HG03469 (cell line): ENCODE measurements at regions not wholly inside any gene's neighbourhood (a gene's known extent, or its start where the extent isn't known, plus 50 kb on each side); places are given as distances from the start of the nearest gene placed in this dataset.
"Not testable (repeated sequence)": the region's sequence is repeated elsewhere in the genome, so short reads cannot be mapped to it uniquely, and the experiment has no call there.

Source experiments
- ATAC-seq: cut with Tn5 transposase; IDR thresholded peaks from one replicate; pipeline ENCODE4 v1.9.1; 2021; ENCODE audit warnings: mild to moderate bottlenecking, moderate library complexity, moderate number of reproducible peaks; ENCODE audit not compliant: unreplicated experiment

- ATAC-seq, result no peak
Observed at GRCh38 chr5:89320421-89321277, 437.7 kb upstream of the MEF2C start.

- not testable (repeated sequence) for ATAC-seq
Observed at GRCh38 chr5:89317838-89318237, 434.9 kb upstream of the MEF2C start.

GRCh38 chr5:89315286-89316100 is 432.5 kb upstream of the MEF2C start:
- no peak for ATAC-seq

GRCh38 chr5:89313804-89314588 is 431.0 kb upstream of the MEF2C start:
- ATAC-seq, result peak; percentile 95

GRCh38 chr5:89313044-89313443 is 430.1 kb upstream of the MEF2C start:
- ATAC-seq, result no peak

DNA sequence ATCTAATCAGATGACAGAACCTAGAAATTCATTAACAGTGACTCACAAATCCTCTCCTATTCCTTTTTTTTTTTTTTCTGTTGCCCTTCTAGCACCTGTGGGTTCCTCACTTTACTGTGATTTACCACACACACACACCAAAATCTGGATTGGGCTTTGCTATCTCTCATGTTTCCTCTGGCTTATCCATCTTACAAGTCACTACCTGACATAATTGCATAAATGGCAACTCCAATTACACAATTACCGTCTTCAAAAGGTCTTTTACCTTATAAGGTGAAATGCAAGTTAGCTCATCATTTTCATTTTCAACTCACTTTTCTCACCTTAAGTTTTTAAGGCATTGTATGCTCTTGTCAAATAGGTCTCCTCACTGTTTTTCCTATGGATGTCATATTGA is 426.3 kb upstream of the MEF2C start:
- no peak for ATAC-seq

DNA sequence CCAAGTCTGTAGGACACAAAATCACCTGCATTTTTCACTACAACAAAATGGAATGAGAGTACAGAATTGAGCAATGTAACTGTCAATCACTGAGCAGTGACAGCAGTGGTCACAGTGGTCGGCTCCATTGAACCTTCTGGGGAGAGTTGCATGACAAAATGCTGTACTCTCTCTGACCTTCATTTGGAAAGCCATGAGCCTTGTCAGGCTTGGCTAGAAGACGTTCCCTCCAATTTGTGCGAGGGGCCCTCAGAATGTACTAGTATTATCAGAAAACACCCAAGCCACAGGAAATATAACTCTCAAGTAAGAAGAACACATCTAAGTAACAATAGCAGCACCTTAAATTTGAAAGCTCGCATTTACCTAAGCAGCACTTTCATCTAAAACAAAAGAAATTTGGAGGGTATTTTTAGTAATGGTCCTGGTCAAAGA is 425.6 kb upstream of the MEF2C start:
- ATAC-seq, result peak; percentile 90

DNA sequence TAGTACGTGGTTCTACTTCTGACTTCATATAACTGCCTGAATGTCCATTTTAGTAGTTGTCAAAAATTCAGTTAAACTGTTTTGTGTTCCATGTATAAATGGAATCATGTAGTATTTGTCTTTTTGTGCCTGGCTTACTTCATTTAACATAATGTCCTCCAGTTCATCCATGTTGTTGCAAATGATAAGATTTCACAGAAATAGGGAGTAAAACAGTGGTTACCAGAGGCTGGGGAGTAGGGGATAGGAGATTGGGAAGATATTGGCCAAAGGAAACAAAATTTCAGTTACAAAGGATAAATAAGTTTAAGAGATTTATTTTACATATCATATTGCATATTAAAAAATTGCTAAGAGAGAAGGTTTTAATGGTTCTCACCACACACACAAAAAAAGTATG is 425.0 kb upstream of the MEF2C start:
- no peak for ATAC-seq

GRCh38 chr5:89307141-89307540 is 424.2 kb upstream of the MEF2C start:
- ATAC-seq, result not testable (repeated sequence)

DNA sequence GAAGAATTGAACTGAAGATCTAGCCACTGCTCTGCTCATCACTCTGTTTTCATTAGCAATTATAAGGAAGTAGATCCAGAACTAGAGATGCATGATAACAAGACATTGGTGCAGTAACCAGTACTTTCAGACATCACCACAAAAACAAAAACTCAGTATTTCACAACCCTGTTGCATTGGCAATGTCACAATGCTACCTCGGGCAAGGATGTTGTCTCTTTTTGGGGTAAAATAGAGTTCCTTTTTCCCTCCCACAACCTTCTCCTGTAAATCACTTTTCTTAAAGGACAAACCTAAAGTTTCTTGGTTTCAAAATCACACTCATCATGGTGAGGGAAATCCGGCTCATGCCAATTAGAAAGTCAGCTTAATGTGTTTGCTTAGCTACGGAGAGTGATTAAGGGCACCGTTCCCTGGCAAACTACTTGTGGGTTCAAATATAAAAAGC is 420.1 kb upstream of the MEF2C start:
- ATAC-seq, result peak; percentile 45

GRCh38 chr5:89302102-89302891 is 419.3 kb upstream of the MEF2C start:
- no peak for ATAC-seq

DNA sequence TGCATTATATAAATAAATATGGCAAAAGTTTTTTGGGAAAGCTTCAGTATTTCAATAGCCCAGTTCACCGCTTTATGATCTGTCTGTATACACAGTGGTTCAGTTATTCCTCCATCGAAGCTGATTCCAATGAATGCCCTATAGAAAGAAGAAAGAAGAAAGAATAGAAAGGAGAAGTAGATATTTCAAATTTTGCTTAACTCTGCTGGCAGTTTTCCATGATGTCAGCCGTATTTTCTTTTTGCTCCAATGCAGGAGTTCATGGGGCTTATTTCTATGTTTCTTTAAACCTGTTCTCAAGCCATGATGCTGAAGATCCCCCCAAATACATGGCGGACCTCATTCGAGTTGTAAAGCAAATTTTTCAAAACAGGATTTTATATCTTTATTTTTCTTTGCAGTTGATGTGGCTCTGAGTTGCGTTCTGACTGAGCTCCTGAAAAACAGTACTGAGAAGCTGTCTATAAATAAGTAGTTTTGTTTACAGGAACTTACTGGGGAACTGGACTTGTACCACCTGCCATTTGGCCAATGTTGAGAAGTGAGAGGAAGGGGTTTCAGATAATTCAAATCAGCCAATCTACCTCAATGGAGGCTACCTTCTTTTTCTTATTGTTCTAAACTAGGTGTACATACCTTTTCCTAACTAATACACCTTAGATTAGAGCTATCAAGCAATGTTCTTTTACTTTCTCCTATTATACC is 418.5 kb upstream of the MEF2C start:
- peak; percentile 45 for ATAC-seq

- ATAC-seq, result no peak
Observed at GRCh38 chr5:89300426-89300970, 417.5 kb upstream of the MEF2C start.

- no peak for ATAC-seq
Observed at GRCh38 chr5:89299998-89300397, 417.0 kb upstream of the MEF2C start.

DNA sequence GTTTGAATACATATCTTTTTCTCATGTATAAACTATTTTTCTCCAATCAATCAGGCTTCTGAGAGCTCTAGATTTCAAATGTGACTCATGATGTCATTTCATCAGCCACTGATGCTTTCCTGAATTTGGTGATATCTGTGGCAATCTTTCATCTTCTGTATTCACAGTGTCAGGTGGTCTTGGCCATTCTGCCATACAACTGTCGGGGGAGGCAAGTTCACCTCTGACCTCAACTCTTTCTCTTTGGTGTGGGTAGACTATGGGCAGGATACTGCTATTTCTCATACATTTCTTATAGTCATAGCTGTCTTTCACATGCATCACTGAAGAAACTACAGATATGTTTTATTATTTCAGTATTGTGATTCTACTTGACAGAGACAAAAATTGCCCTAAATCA is 414.1 kb upstream of the MEF2C start:
- no peak for ATAC-seq

- no peak for ATAC-seq
Observed at GRCh38 chr5:89293810-89294209, 410.8 kb upstream of the MEF2C start.

GRCh38 chr5:89292487-89292886 is 409.5 kb upstream of the MEF2C start:
- ATAC-seq, result no peak

DNA sequence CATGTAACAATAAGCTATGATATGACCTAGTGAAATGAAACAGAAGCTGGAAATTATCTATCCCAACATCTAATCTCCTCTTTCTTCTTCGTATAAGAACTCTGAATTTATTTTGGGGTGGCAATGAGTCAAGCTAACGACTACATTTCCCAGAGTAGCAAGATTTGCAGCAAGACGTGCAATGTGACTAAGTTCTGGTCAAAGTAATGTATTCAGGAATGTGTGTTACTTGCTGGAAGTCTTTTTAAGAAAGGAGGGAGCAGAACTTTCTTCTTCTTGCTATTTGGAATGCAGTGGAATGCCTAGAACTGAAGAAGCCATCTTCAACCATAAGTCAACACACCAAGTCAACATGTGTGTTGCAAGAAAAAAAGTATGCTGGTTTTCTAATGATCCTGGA is 406.6 kb upstream of the MEF2C start:
- ATAC-seq, result no peak

GRCh38 chr5:89287964-89288363 is 405.0 kb upstream of the MEF2C start:
- ATAC-seq, result no peak
